Retinal pigment epithelial cell (primary cell): ENCODE measurements at regions not wholly inside any gene's neighbourhood (a gene's known extent, or its start where the extent isn't known, plus 50 kb on each side); places are given as distances from the start of the nearest gene placed in this dataset.
"Not testable (repeated sequence)": the region's sequence is repeated elsewhere in the genome, so short reads cannot be mapped to it uniquely, and the experiment has no call there.

Source experiments
- DNase-seq: peaks from one replicate; pipeline ENCODE4 v3.0.0-alpha.2; 2010; ENCODE audit warnings: low read depth
- H3K4me3 ChIP-seq: 2 replicates; pipeline ENCODE4 v1.5.1; 2011; ENCODE audit warnings: mild to moderate bottlenecking, low read length, control low read depth, moderate library complexity
- TF ChIP-seq, protein P1 (sequence below): conservative IDR thresholded peaks from 2 replicates; pipeline ENCODE4 v1.5.1; 2011; ENCODE audit warnings: low read depth, low read length, control low read depth, inconsistent platforms

DNA sequence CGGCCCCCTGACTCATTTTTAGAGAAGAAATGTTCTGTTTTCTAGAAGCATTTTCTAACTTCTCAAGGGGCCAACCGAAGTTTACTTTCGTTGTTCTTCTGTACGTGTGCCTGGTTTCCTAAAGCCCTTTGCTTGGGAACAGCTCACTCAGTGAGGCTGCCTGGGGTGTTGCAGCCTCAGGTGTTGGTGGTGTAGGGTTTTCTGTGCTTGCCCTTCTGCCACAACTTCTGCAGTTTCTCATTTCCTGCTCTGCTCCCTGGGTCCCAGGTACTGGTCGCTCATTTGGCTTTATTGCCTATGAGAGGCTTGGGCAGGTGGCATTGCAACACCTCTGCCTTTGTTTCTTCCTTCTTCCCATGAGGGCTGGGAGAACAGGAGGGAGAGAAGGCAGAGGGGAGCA is 278.3 kb downstream of the SOX4 start:
- TF ChIP-seq, protein P1, sequence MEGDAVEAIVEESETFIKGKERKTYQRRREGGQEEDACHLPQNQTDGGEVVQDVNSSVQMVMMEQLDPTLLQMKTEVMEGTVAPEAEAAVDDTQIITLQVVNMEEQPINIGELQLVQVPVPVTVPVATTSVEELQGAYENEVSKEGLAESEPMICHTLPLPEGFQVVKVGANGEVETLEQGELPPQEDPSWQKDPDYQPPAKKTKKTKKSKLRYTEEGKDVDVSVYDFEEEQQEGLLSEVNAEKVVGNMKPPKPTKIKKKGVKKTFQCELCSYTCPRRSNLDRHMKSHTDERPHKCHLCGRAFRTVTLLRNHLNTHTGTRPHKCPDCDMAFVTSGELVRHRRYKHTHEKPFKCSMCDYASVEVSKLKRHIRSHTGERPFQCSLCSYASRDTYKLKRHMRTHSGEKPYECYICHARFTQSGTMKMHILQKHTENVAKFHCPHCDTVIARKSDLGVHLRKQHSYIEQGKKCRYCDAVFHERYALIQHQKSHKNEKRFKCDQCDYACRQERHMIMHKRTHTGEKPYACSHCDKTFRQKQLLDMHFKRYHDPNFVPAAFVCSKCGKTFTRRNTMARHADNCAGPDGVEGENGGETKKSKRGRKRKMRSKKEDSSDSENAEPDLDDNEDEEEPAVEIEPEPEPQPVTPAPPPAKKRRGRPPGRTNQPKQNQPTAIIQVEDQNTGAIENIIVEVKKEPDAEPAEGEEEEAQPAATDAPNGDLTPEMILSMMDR, result no peak
- no peak for DNase-seq
- no peak overlapping the region for H3K4me3 ChIP-seq

DNA sequence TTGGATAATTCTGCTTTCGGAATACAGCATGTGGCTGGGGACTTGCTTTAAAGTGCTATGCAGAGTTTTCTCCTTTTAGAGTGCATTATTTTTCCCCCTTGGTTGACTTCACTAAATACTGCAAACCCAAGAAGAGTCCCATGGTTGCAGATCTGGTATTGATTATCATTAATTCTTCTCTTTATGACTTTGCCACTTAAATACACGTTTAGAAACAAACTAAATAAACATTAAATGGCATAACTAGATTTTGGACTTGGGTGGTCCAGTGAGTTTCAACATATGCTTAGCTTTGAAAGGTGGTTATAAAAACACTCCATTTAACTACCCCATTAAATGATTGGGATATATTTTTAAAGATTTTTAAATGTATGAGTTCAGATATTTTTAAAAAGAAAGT is 279.2 kb downstream of the SOX4 start:
- TF ChIP-seq, protein P1, result no peak
- no peak overlapping the region for H3K4me3 ChIP-seq
- DNase-seq, result no peak

DNA sequence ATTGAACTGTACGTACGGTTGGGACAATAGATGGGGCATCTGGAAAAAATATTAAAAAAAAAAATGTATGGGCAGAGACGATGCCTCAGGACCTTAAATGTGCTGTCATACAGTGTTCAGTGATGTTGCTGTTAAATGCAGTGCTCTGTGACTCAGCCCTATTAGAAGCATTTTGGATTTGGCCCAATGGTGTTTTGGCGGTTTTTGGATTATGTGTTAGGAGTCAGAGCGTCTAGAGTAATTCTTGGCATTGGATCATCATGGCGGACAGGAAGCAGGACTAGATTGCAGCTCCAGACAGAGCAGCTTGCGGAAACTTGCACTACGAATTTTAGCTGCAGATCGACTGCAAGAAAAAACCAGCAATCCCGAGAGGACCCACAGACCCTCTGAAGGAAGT is 280.0 kb downstream of the SOX4 start:
- TF ChIP-seq, protein P1, result no peak
- H3K4me3 ChIP-seq, result no peak overlapping the region
- no peak for DNase-seq

DNA sequence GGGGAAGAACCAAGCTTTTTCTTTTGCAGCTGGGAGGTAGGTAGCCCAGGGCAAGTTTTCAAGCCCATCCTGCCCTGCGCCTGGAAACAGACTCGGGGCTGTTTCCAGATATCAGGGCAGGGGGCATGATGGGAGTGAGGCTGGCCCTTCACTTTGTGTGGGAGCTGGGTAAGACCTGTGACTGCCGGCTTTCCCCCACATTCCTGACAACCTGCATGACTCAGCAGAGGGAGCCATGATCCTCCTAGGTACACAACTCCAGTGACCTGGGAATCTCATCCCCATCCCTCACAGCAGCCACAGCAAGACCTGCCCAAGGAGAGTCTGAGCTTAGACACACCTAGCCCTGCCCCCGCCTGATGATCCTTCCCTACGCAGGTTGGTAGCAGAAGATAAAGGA is 280.8 kb downstream of the SOX4 start:
- TF ChIP-seq, protein P1, result no peak
- no peak for DNase-seq
- H3K4me3 ChIP-seq, result no peak overlapping the region

DNA sequence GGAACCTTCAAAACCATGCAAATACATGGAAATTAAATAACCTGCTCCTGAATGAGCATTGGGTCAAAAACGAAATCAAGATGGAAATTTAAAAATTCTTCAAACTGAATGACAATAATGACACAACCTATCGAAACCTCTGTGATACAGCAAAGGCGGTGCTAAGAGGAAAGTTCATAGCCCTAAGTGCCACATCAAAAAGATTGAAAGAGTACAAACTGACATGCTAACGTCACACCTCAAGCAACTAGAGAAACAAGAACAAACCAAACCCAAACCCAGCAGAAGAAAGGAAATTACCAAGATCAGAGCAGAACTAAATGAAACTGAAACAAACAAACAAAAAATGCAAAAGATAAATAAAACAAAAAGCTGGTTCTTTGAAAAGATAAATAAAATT is 283.5 kb downstream of the SOX4 start:
- not testable (repeated sequence) for DNase-seq, H3K4me3 ChIP-seq

DNA sequence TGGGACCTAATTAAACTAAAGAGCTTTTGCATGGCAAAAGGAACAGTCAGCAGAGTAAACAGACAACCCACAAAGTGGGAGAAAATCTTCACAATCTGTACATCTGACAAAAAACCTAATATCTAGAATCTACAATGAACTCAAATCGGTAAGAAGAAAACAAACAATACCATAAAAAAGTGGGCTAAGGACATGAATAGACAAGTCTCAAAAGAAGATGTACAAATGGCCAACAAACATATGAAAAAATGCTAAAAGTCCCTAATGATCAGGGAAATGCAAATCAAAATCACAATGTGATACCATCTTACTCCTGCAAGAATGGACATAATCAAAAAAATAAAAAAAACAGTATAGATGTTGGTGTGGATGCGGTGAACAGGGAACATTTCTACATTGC is 286.7 kb downstream of the SOX4 start:
- DNase-seq, H3K4me3 ChIP-seq: not testable (repeated sequence)

DNA sequence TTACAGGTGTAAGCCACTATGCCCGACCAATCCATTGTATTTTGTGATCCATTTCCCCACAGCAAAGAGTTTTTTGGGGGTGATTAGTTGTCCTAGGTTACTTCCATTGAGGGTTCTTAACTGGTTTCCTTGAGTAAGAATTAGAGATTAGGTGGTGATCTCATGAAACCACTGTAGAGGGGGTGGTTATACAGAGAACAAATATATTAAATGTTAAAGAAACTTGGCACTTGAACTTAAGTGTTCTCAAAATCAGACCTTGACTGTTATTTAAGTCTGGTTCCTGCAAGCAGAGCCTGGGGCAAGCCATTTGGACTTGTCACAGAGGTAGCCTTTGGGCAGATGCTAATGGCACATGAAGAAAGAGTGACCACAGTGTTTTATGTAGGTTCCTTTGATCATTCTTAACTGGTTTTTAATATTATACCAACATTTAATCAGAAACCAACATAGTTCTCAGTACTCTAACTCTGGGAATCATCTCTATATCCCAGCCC is 288.5 kb downstream of the SOX4 start:
- TF ChIP-seq, protein P1, result no peak
- no peak for DNase-seq
- no peak overlapping the region for H3K4me3 ChIP-seq

DNA sequence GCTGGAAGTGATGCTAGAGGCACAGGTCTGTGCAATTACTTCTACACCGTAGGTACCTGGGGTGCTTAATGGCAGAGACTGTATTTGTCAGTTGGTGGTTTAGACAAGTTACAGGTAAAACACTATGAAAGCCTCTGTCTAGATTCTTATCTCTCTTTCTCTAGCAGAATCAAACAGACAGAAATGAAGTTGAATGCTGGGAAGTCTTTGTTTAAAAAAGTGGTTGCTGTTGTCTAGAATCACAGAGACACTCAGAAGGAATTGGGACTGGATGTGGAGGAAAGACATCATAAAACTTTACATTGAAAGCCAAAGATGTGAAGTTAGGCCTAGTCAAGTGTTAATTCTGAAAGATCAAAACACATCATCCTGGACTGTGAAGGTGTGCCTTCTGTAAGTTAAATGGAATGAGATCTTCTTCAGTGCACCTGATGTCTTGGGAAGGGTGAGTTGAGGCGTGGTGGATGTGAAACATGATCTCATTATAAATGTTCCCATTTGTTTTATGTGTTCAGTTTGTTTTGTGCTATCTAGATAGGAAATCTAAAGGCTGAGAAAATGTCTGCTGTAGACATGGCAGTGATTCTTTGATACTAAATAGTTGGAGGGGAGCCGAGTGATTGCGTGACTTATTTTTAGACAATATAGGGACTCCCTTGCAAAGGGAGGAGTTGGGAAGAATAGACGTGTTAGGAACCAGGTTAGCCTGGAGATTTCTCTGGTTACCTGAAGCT is 290.2 kb downstream of the SOX4 start:
- TF ChIP-seq, protein P1, result no peak
- H3K4me3 ChIP-seq, result no peak overlapping the region
- no peak for DNase-seq
